Skeletal muscle cell (primary cell): ENCODE measurements at regions not wholly inside any gene's neighbourhood (a gene's known extent, or its start where the extent isn't known, plus 50 kb on each side); places are given as distances from the start of the nearest gene placed in this dataset.
"Not testable (repeated sequence)": the region's sequence is repeated elsewhere in the genome, so short reads cannot be mapped to it uniquely, and the experiment has no call there.

Source experiments
- DNase-seq: peaks from one replicate; pipeline ENCODE4 v3.0.0-alpha.2; 2010; ENCODE audit warnings: low read depth
- H3K4me3 ChIP-seq: 2 replicates; pipeline ENCODE4 v1.5.1; 2011; ENCODE audit warnings: low read depth, mild to moderate bottlenecking, control low read depth, low read length, moderate library complexity

DNA sequence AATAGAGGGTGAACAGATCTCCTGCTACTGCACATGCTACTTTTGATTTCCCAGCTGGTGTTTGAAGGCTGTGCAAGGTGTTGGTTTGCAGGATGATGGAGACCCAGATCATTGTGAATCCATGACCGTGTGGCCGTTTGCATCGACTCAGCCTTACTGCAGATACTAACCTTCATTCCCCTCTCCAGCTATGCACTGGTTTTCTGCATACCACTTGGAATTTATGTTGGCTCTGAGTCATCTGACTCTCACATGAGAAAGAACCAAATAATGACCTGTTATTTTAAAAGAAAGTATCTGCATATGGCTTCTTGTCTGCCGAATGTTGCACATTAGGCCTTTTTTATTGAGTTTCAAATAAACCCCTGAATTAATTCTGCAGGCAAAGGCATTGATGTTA is 221.7 kb upstream of the PRKX start:
- not testable (repeated sequence) for H3K4me3 ChIP-seq, DNase-seq

DNA sequence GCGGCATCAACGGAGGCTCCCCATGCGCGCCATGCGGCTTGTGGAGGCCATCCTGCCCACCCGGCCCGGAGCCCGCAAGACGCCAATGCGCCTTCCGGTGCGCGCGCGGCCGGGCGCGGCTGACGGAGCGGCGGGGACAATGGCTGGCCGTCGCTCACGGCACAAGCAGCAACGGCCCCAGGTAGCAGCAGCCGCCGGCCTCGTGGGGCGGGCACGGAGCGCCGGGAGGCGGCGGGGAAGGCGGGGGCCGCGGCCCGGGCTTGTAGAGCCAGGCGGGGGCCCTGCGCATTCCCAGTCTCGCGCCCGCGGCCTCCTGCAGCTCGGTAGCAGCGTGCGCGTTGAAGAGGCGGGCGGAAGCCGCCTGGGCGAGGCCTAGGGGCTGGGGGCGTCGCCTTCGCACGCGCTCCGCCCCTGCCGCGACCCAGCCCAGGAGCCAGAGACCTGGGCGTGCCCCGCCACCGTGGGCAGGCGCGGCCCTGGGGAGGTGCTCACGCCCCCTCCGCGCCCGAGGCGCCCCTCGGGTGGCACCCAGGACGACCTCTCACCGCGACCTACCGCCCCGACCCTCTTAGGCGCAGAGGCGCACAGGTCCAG is 207.1 kb upstream of the PRKX start:
- H3K4me3 ChIP-seq, DNase-seq: not testable (repeated sequence)

DNA sequence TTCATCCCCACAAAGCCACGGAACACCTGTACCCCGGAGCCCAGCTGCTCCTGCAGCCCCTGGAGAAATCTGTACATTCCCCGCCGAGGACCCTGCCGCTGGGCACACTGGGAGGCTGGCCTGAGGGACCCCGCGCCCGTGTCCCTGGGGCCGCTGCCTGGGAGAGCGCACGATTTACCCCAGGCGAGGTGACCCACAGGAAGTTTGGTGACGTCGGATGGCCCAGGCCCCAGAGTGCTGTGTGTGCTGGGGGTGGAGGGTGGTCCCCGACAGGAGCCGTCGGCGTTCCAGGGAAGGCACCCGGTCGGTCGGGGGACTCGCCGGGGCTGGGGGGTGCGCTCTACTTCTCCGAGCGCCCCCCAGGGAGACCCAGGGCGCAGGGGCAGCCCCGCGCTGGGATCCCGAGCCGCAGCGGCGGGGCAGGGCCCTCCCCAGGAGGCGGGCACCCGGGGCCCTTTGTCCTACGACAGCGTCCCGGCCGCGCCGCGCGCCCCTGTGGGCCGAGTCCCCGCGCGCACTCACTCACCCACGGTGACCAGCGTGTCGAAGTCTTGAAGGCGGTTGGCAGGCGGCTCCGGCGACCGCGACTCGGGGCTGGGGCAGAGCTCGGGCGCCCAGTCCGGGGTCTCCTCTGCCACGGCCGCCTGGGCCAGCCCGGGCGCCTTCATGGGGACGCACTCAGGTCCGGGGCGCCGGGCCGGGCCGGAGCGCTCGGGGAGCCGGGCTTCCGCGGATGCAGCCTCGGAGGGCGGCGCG is 206.4 kb upstream of the PRKX start:
- not testable (repeated sequence) for DNase-seq, H3K4me3 ChIP-seq

DNA sequence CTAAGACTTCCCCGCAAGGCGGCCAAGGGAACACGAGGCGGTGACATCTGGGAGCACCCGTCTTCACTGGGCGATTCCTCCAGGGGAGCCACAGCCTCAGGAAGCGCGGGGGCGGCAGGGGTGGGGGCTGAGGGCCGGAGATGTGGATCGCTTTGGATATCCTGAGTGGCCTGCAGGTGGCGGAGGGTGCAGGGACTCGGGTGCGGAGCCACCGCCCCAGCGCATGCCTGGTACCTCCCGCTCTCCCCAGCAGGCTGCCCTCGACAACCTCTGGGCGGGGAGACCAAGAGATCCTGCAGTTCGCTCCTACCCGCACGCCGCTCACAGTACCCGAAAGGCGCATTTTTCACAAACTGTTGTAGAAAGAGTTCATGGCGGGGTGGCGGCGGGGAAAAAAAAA is 201.4 kb upstream of the PRKX start:
- not testable (repeated sequence) for DNase-seq, H3K4me3 ChIP-seq

DNA sequence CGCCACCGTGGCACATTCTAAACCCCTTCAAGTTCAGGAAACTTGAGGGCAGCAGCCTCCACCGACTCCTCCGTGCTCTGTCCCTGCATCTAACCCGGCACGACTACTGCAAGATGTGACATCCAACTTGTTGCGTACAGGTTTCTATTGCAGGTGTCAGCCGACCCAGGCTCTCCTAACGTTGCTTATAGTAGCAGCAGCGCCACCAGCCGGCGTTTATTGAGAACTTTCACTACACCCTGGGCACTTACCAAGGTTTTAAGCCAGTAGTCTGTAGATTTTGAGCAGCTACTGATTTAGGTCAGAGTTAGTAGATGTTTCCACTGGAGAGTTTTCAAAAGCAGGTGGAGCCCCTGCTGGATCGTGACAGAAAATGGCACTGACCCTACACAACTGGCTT is 200.6 kb upstream of the PRKX start:
- H3K4me3 ChIP-seq, DNase-seq: not testable (repeated sequence)

DNA sequence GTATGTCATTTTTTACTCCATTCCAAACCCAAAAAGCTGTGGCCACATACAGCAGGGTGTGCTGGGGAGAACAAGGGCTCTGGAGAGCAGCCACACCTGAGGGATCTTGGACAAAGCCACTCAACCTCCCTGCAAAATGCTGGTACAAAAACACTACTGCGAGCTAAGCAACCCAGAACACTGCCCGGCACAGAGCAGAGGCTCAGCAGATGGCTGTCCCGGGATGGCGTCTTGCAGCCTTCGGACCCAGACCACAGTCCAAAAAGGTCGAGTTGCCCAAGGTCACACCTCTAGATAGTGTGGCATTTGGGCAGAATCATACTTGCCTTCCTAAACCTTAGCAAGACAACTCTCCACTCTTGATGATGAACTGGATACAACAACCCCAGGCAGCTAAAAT is 197.6 kb upstream of the PRKX start:
- H3K4me3 ChIP-seq, DNase-seq: not testable (repeated sequence)

DNA sequence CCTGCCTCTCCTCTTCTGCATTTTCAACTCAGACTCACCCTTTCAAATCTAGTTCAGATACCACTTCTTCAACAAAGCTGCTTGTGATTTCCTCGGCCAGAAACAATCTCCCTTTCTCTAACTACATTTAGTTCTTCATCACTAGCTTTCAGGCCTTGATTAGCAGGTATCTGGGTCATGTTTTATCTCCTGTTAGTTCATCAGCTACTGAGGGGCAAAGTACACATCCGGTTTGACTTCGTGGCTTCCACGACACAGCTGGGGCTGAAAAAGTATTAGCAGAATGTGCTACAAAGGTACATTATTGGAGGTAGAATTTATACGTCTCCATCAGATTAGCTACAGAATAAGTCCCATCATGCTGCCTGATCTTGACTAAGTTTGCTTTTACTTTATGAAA is 197.2 kb upstream of the PRKX start:
- not testable (repeated sequence) for H3K4me3 ChIP-seq, DNase-seq

DNA sequence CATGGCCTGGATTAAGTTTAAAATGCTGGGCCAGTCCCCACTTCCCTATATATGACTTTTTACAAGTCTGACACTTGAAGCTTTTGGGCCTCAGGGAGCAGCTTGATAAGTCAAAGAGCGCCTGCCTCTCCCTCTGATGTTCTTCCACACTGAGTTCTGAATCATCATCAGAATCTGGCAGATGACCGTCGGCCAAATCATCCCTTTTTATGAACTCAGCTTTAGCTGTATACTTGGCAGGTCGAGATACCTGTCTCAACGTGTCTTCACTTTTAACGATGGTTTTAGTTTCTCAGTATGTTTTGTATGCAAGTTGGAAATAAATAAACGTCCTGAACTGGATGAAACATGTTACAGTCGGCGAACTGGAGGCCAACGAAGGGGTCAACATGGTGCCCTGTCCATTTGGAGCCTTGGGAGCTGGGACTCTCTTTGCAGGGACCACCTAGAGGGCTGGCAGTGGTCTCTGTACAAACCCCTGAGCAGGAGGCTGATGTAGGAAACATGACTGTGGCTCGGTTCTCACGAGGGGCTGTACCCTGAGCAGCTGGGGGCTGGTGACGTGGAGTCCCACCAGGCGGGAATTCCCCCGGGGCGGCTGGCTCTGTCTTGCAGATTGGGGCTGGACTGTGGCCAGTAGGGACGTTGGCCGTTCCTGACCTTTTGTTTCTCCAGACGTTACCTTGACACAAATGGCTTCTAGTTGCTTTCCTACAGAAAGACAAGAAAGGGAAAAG is 192.2 kb upstream of the PRKX start:
- DNase-seq = not testable (repeated sequence)

DNA sequence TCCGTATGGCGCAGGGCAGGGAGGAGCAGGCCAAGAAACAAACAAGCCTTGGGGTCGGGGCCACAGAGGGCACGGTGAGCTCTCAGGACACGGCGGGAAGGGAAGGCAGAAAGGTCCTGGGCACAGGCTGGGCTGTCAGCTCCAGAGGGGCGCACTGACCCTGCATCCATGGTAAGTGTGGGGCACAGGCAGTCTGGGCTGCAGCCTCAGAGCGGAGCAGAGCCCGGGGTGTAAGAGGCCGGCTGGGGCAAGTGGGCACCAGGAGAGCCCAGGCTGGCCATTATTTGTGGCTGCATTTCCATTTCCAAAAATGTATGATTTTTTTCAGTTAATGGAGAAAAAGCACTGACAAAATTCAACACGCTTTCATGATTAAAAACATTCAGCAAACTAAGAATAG is 188.8 kb upstream of the PRKX start:
- not testable (repeated sequence) for H3K4me3 ChIP-seq, DNase-seq

More for the DNA sequence above, 192.2 kb upstream of the PRKX start:
- H3K4me3 ChIP-seq = not testable (repeated sequence)

DNA sequence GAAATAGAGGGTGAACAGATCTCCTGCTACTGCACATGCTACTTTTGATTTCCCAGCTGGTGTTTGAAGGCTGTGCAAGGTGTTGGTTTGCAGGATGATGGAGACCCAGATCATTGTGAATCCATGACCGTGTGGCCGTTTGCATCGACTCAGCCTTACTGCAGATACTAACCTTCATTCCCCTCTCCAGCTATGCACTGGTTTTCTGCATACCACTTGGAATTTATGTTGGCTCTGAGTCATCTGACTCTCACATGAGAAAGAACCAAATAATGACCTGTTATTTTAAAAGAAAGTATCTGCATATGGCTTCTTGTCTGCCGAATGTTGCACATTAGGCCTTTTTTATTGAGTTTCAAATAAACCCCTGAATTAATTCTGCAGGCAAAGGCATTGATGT is 183.3 kb upstream of the PRKX start:
- DNase-seq, H3K4me3 ChIP-seq: not testable (repeated sequence)

DNA sequence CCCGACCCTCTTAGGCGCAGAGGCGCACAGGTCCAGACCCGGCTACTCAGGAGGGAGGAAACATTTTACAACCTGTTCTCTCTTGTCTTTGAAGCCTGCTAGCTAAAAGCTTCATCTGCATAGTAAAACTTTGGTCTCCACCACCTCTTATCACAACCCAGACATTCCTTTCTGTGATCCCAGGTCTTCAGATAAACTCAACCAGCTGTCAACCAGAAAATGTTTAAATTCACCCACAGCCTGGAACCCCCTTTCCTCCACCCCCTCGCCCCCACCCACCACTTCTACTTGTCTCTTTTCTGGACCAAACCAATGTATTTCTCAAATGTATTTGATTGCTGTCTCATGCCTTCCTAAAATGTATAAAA is 169.1 kb upstream of the PRKX start:
- not testable (repeated sequence) for H3K4me3 ChIP-seq, DNase-seq

DNA sequence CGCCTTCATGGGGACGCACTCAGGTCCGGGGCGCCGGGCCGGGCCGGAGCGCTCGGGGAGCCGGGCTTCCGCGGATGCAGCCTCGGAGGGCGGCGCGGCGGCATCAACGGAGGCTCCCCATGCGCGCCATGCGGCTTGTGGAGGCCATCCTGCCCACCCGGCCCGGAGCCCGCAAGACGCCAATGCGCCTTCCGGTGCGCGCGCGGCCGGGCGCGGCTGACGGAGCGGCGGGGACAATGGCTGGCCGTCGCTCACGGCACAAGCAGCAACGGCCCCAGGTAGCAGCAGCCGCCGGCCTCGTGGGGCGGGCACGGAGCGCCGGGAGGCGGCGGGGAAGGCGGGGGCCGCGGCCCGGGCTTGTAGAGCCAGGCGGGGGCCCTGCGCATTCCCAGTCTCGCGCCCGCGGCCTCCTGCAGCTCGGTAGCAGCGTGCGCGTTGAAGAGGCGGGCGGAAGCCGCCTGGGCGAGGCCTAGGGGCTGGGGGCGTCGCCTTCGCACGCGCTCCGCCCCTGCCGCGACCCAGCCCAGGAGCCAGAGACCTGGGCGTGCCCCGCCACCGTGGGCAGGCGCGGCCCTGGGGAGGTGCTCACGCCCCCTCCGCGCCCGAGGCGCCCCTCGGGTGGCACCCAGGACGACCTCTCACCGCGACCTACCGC is 168.6 kb upstream of the PRKX start:
- not testable (repeated sequence) for H3K4me3 ChIP-seq, DNase-seq

DNA sequence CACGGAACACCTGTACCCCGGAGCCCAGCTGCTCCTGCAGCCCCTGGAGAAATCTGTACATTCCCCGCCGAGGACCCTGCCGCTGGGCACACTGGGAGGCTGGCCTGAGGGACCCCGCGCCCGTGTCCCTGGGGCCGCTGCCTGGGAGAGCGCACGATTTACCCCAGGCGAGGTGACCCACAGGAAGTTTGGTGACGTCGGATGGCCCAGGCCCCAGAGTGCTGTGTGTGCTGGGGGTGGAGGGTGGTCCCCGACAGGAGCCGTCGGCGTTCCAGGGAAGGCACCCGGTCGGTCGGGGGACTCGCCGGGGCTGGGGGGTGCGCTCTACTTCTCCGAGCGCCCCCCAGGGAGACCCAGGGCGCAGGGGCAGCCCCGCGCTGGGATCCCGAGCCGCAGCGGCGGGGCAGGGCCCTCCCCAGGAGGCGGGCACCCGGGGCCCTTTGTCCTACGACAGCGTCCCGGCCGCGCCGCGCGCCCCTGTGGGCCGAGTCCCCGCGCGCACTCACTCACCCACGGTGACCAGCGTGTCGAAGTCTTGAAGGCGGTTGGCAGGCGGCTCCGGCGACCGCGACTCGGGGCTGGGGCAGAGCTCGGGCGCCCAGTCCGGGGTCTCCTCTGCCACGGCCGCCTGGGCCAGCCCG is 167.9 kb upstream of the PRKX start:
- not testable (repeated sequence) for DNase-seq, H3K4me3 ChIP-seq

DNA sequence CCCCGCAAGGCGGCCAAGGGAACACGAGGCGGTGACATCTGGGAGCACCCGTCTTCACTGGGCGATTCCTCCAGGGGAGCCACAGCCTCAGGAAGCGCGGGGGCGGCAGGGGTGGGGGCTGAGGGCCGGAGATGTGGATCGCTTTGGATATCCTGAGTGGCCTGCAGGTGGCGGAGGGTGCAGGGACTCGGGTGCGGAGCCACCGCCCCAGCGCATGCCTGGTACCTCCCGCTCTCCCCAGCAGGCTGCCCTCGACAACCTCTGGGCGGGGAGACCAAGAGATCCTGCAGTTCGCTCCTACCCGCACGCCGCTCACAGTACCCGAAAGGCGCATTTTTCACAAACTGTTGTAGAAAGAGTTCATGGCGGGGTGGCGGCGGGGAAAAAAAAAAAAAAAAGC is 162.9 kb upstream of the PRKX start:
- not testable (repeated sequence) for DNase-seq, H3K4me3 ChIP-seq

DNA sequence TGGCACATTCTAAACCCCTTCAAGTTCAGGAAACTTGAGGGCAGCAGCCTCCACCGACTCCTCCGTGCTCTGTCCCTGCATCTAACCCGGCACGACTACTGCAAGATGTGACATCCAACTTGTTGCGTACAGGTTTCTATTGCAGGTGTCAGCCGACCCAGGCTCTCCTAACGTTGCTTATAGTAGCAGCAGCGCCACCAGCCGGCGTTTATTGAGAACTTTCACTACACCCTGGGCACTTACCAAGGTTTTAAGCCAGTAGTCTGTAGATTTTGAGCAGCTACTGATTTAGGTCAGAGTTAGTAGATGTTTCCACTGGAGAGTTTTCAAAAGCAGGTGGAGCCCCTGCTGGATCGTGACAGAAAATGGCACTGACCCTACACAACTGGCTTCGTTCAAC is 162.2 kb upstream of the PRKX start:
- not testable (repeated sequence) for DNase-seq, H3K4me3 ChIP-seq

DNA sequence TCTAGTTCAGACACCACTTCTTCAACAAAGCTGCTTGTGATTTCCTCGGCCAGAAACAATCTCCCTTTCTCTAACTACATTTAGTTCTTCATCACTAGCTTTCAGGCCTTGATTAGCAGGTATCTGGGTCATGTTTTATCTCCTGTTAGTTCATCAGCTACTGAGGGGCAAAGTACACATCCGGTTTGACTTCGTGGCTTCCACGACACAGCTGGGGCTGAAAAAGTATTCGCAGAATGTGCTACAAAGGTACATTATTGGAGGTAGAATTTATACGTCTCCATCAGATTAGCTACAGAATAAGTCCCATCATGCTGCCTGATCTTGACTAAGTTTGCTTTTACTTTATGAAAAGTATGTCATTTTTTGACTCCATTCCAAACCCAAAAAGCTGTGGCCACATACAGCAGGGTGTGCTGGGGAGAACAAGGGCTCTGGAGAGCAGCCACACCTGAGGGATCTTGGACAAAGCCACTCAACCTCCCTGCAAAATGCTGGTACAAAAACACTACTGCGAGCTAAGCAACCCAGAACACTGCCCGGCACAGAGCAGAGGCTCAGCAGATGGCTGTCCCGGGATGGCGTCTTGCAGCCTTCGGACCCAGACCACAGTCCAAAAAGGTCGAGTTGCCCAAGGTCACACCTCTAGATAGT is 158.9 kb upstream of the PRKX start:
- not testable (repeated sequence) for H3K4me3 ChIP-seq, DNase-seq

DNA sequence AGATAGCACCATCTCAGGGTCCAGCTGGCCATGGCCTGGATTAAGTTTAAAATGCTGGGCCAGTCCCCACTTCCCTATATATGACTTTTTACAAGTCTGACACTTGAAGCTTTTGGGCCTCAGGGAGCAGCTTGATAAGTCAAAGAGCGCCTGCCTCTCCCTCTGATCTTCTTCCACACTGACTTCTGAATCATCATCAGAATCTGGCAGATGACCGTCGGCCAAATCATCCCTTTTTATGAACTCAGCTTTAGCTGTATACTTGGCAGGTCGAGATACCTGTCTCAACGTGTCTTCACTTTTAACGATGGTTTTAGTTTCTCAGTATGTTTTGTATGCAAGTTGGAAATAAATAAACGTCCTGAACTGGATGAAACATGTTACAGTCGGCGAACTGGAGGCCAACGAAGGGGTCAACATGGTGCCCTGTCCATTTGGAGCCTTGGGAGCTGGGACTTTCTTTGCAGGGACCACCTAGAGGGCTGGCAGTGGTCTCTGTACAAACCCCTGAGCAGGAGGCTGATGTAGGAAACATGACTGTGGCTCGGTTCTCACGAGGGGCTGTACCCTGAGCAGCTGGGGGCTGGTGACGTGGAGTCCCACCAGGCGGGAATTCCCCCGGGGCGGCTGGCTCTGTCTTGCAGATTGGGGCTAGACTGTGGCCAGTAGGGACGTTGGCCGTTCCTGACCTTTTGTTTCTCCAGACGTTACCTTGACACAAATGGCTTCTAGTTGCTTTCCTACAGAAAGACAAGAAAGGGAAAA is 153.8 kb upstream of the PRKX start:
- DNase-seq, H3K4me3 ChIP-seq: not testable (repeated sequence)

DNA sequence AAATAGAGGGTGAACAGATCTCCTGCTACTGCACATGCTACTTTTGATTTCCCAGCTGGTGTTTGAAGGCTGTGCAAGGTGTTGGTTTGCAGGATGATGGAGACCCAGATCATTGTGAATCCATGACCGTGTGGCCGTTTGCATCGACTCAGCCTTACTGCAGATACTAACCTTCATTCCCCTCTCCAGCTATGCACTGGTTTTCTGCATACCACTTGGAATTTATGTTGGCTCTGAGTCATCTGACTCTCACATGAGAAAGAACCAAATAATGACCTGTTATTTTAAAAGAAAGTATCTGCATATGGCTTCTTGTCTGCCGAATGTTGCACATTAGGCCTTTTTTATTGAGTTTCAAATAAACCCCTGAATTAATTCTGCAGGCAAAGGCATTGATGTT is 144.9 kb upstream of the PRKX start:
- not testable (repeated sequence) for H3K4me3 ChIP-seq, DNase-seq
